Upper lobe of left lung (tissue), 6 donors: ENCODE measurements at regions not wholly inside any gene's neighbourhood (a gene's known extent, or its start where the extent isn't known, plus 50 kb on each side); places are given as distances from the start of the nearest gene placed in this dataset.

Experiments used
- ATAC-seq, 2 donors: fragments of 200-7000 bp; cut with Tn5 transposase; one replicate each; pipeline ENCODE4 v1.9.1; 2022; ENCODE audit warnings: mild to moderate bottlenecking in 2 of 2, moderate library complexity in 2 of 2; ENCODE audit not compliant: low FRiP score in 2 of 2
- DNase-seq, 2 donors: peaks; one replicate each; pipeline ENCODE4 v3.0.0-alpha.2; 2019 to 2020
- H3K27ac ChIP-seq, 4 donors: fragments of 200-600 bp; sonication (generic); one replicate each; pipeline ENCODE4 v1.5.1; 2016 to 2019
- H3K27me3 ChIP-seq, 4 donors: fragments of 200-600 bp; sonication (generic); one replicate each; pipeline ENCODE4 v1.5.1; 2017 to 2019
- H3K36me3 ChIP-seq, 4 donors: fragments of 200-600 bp; sonication (generic); one replicate each; pipeline ENCODE4 v1.5.1; 2016 to 2019
- H3K4me1 ChIP-seq, 4 donors: fragments of 200-600 bp; sonication (generic); one replicate each; pipeline ENCODE4 v1.5.1; 2018 to 2019
- H3K4me3 ChIP-seq, 4 donors: fragments of 200-600 bp; sonication (generic); one replicate each; pipeline ENCODE4 v1.5.1; 2017 to 2019; ENCODE audit warnings: mild to moderate bottlenecking in 2 of 4, moderate library complexity in 1 of 4
- H3K9me3 ChIP-seq, 4 donors: fragments of 200-600 bp; sonication (generic); one replicate each; pipeline ENCODE4 v1.5.1; 2018 to 2019
- CTCF ChIP-seq, 6 experiments: fragments of 450-650 bp in 4 of 6; fragments of 200-600 bp in 2 of 6; sonication (generic) in 2 of 6; IDR thresholded peaks; one replicate each; pipeline ENCODE4 v1.5.1; 2016 to 2019; ENCODE audit warnings: antibody characterized with exemption in 6 of 6
- EP300 ChIP-seq, 4 donors: sonication (generic); formaldehyde crosslinking; IDR thresholded peaks; one replicate each; pipeline ENCODE4 v1.5.1; 2017; ENCODE audit warnings: antibody characterized with exemption in 4 of 4, control low read depth in 2 of 4
- POLR2A ChIP-seq, 4 donors: fragments of 450-650 bp; IDR thresholded peaks; one replicate each; pipeline ENCODE4 v1.5.1; 2016 to 2017; ENCODE audit warnings: antibody characterized with exemption in 4 of 4, mild to moderate bottlenecking in 2 of 4
- POLR2AphosphoS5 ChIP-seq, 2 donors: sonication (generic); formaldehyde crosslinking; IDR thresholded peaks; one replicate each; pipeline ENCODE4 v1.5.1; 2017; ENCODE audit warnings: antibody characterized with exemption in 2 of 2
- WGBS, 2 donors: methylation state at CpG; one replicate each; pipeline ENCODE4 v1.1.5; 2017 to 2018; 5-methylcytosine and 5-hydroxymethylcytosine counted together
- donor health status: DM: no; HTN: no; CAD: no; lungs with moderate emphysema.
- donor health status: DM: no; HTN: yes; CAD: no; lungs with severe emphysema.

GRCh38 chr10:60542657-60543056 lies 153.0 kb upstream of the ANK3 start:
- ATAC-seq (no peak), DNase-seq (no peak)
- H3K9me3 ChIP-seq, result no peaks in the 10 kb centered on the region
- WGBS, 2 donors, result 79 to 82% methylated on average over 4 of the region's 4 CpGs
- no peaks in the 10 kb centered on the region for H3K27me3 ChIP-seq
- TF ChIP-seq POLR2A (IDR thresholded peaks at IDR 0.05) (no peak), EP300 (IDR thresholded peaks at IDR 0.05) (no peak), CTCF (IDR thresholded peaks at IDR 0.05) (no peak)
- no peaks in the 10 kb centered on the region for H3K4me1 ChIP-seq
- H3K4me3 ChIP-seq, result no peak overlapping the region
- H3K36me3 ChIP-seq, result no peaks in the 10 kb centered on the region
- no peak overlapping the region for H3K27ac ChIP-seq

GRCh38 chr10:60541451-60541850 lies 151.8 kb upstream of the ANK3 start:
- Histone ChIP-seq H3K4me3 (no peak overlapping the region), H3K9me3 (no peaks in the 10 kb centered on the region), H3K27ac (no peak overlapping the region), H3K36me3 (no peaks in the 10 kb centered on the region), H3K4me1 (no peaks in the 10 kb centered on the region), H3K27me3 (no peaks in the 10 kb centered on the region)
- WGBS, 2 donors, result 61% methylated on average over 3 of the region's 3 CpGs
- TF ChIP-seq EP300 (IDR thresholded peaks at IDR 0.05) (no peak), POLR2AphosphoS5 (IDR thresholded peaks at IDR 0.05) (no peak), POLR2A (IDR thresholded peaks at IDR 0.05) (no peak), CTCF (IDR thresholded peaks at IDR 0.05) (no peak)
- DNase-seq, result no peak
- ATAC-seq, result no peak

GRCh38 chr10:60537697-60538096 lies 148.0 kb upstream of the ANK3 start:
- 74 to 93% methylated on average over 1 of the region's 1 CpG for WGBS, 2 donors
- DNase-seq (no peak), ATAC-seq (no peak)
- no peak overlapping the region for H3K4me3 ChIP-seq
- H3K27ac ChIP-seq, result no peak overlapping the region
- H3K9me3 ChIP-seq, result no peaks in the 10 kb centered on the region
- no peaks in the 10 kb centered on the region for H3K36me3 ChIP-seq
- H3K27me3 ChIP-seq, result no peaks in the 10 kb centered on the region
- no peak for TF ChIP-seq POLR2A (IDR thresholded peaks at IDR 0.05)
- TF ChIP-seq CTCF (IDR thresholded peaks at IDR 0.05), result no peak
- H3K4me1 ChIP-seq, result no peaks in the 10 kb centered on the region

GRCh38 chr10:60536529-60537114 lies 146.9 kb upstream of the ANK3 start:
- 85 to 87% methylated on average over 7 of the region's 7 CpGs for WGBS, 2 donors
- no peak for TF ChIP-seq EP300 (IDR thresholded peaks at IDR 0.05)
- no peak for TF ChIP-seq POLR2AphosphoS5 (IDR thresholded peaks at IDR 0.05)
- TF ChIP-seq POLR2A (IDR thresholded peaks at IDR 0.05), result no peak
- TF ChIP-seq CTCF (IDR thresholded peaks at IDR 0.05), result no peak

GRCh38 chr10:60535427-60535826 lies 145.8 kb upstream of the ANK3 start:
- no peaks in the 10 kb centered on the region for H3K9me3 ChIP-seq
- no peak for TF ChIP-seq POLR2AphosphoS5 (IDR thresholded peaks at IDR 0.05)
- no peak for TF ChIP-seq CTCF (IDR thresholded peaks at IDR 0.05)
- TF ChIP-seq EP300 (IDR thresholded peaks at IDR 0.05), result no peak
- TF ChIP-seq POLR2A (IDR thresholded peaks at IDR 0.05), result no peak
- no peak for ATAC-seq
- H3K27me3 ChIP-seq, result no peaks in the 10 kb centered on the region
- peaks cover 0 to 8% (median 0%) of the 10 kb centered on the region in 4 donors for H3K4me1 ChIP-seq
- H3K27ac ChIP-seq, result no peak overlapping the region
- H3K4me3 ChIP-seq, result no peak overlapping the region
- no peak for DNase-seq
- no peaks in the 10 kb centered on the region for H3K36me3 ChIP-seq
- 56 to 73% methylated on average over 1 of the region's 1 CpG for WGBS, 2 donors

More at GRCh38 chr10:60536529-60537114, 146.9 kb upstream of the ANK3 start:
- Histone ChIP-seq H3K36me3 (no peaks in the 10 kb centered on the region), H3K4me3 (no peak overlapping the region), H3K27ac (no peak overlapping the region), H3K27me3 (no peaks in the 10 kb centered on the region), H3K9me3 (no peaks in the 10 kb centered on the region), H3K4me1 (peaks cover 0 to 8% (median 0%) of the 10 kb centered on the region in 4 donors)
- DNase-seq (no peak), ATAC-seq (no peak)
